ENCODE measurements at regions not wholly inside any gene's neighbourhood (a gene's known extent, or its start where the extent isn't known, plus 50 kb on each side); places are given as distances from the start of the nearest gene placed in this dataset.

DNA sequence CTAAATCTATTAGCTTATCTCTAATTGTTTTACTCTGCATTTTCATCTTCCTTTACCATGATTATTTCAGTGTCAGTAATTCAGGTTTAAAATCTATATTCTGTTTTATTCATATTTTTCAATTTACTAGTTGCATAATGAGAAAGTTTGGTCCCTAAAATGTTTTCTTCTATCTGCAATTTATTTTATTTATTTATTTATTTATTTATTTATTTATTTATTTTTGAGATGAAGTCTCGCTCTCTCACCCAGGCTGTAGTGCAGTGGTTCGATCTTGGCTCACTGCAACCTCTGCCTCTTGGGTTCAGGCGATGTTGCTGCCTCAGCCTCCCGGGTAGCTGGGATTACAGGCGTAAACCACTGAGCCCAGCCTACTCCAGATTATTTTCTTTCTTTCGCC lies 1597.3 kb downstream of the CDH8 start:
- TF ChIP-seq EHMT2 (IDR thresholded peaks at IDR 0.05), result no peak
- TF ChIP-seq ZFP30 (CRISPR knock-in tag; IDR thresholded peaks at IDR 0.05; ENCODE audit: borderline replicate concordance), result no peak
- no peak for TF ChIP-seq NR2C2 (CRISPR knock-in tag; IDR thresholded peaks at IDR 0.05)
- no peak for TF ChIP-seq NR2C2 (tag; IDR thresholded peaks at IDR 0.05)
- no peak for TF ChIP-seq RFX5 (IDR thresholded peaks at IDR 0.05; ENCODE audit: low read depth, low read length)
